Hepatocyte (in vitro differentiated cells): ENCODE measurements at regions not wholly inside any gene's neighbourhood (a gene's known extent, or its start where the extent isn't known, plus 50 kb on each side); places are given as distances from the start of the nearest gene placed in this dataset.
"Not testable (repeated sequence)": the region's sequence is repeated elsewhere in the genome, so short reads cannot be mapped to it uniquely, and the experiment has no call there.

Source experiments
- DNase-seq: peaks from one replicate; pipeline ENCODE4 v3.0.0-alpha.2; 2016; ENCODE audit warnings: low spot score
- H2AFZ ChIP-seq: fragments of 200-600 bp; sonication (generic); 2 replicates; pipeline ENCODE4 v1.6.0; 2016; ENCODE audit warnings: antibody characterized with exemption, mild to moderate bottlenecking
- H3K27ac ChIP-seq: fragments of 200-600 bp; sonication (generic); 2 replicates; pipeline ENCODE4 v1.5.1; 2016; ENCODE audit warnings: mild to moderate bottlenecking
- H3K27me3 ChIP-seq: fragments of 200-600 bp; sonication (generic); 2 replicates; pipeline ENCODE4 v1.6.1; 2016
- H3K36me3 ChIP-seq: fragments of 200-600 bp; sonication (generic); replicated peaks from 2 replicates; pipeline ENCODE4 v1.5.1; 2016; ENCODE audit warnings: low read depth; ENCODE audit not compliant: insufficient read depth
- H3K4me1 ChIP-seq: fragments of 200-600 bp; sonication (generic); 2 replicates; pipeline ENCODE4 v1.5.1; 2016; ENCODE audit warnings: mild to moderate bottlenecking, moderate library complexity; ENCODE audit not compliant: insufficient read depth
- H3K4me2 ChIP-seq: fragments of 200-600 bp; sonication (generic); 2 replicates; pipeline ENCODE4 v1.6.0; 2016
- H3K4me3 ChIP-seq: fragments of 200-600 bp; sonication (generic); 2 replicates; pipeline ENCODE4 v1.5.1; 2016; ENCODE audit warnings: mild to moderate bottlenecking
- H3K79me2 ChIP-seq: fragments of 200-600 bp; sonication (generic); 2 replicates; pipeline ENCODE4 v1.6.0; 2017; ENCODE audit warnings: mild to moderate bottlenecking
- H3K9me2 ChIP-seq: fragments of 200-600 bp; sonication (generic); replicated peaks from 2 replicates; pipeline ENCODE4 v1.6.0; 2017; ENCODE audit warnings: mild to moderate bottlenecking; ENCODE audit not compliant: insufficient read depth
- H3K9me3 ChIP-seq: fragments of 200-600 bp; sonication (generic); 2 replicates; pipeline ENCODE4 v1.5.1; 2016; ENCODE audit warnings: low read depth, mild to moderate bottlenecking
- H4K20me1 ChIP-seq: fragments of 200-600 bp; sonication (generic); 2 replicates; pipeline ENCODE4 v1.6.0; 2016; ENCODE audit warnings: mild to moderate bottlenecking; ENCODE audit not compliant: insufficient read depth, poor library complexity, severe bottlenecking
- EZH2 ChIP-seq: fragments of 200-600 bp; sonication (generic); IDR thresholded peaks from 2 replicates; pipeline ENCODE4 v1.6.1; 2016; ENCODE audit warnings: antibody characterized with exemption, mild to moderate bottlenecking, borderline replicate concordance
- EZH2phosphoT487 ChIP-seq: fragments of 200-600 bp; sonication (generic); IDR thresholded peaks from one replicate; pipeline ENCODE4 v1.6.1; 2018; ENCODE audit warnings: antibody characterized with exemption, mild to moderate bottlenecking, low read depth, moderate library complexity; ENCODE audit not compliant: unreplicated experiment, severe bottlenecking
- WGBS: methylation state at CpG from one replicate; pipeline ENCODE4 v1.1.6; 2016; ENCODE audit warnings: low lambda C conversion rate; ENCODE audit errors: missing lambda C conversion rate; 5-methylcytosine and 5-hydroxymethylcytosine counted together
- TF ChIP-seq, protein P1 (sequence below): fragments of 200-600 bp; sonication (generic); IDR thresholded peaks from 2 replicates; pipeline ENCODE4 v1.5.1; 2016; ENCODE audit warnings: antibody characterized with exemption, mild to moderate bottlenecking; ENCODE audit not compliant: poor library complexity

GRCh38 chr9:34771007-34771406 lies 61.1 kb upstream of the CCL21 start:
- Histone ChIP-seq H3K4me2 (no peak overlapping the region), H3K4me3 (no peak overlapping the region), H3K27ac (no peak overlapping the region), H3K9me2 (no peaks in the 10 kb centered on the region), H4K20me1 (no peaks in the 10 kb centered on the region), H3K36me3 (no peaks in the 10 kb centered on the region), H3K9me3 (no peaks in the 10 kb centered on the region), H3K27me3 (no peaks in the 10 kb centered on the region), H3K79me2 (no peaks in the 10 kb centered on the region), H2AFZ (no peak overlapping the region), H3K4me1 (no peaks in the 10 kb centered on the region)
- no peak for TF ChIP-seq EZH2phosphoT487
- TF ChIP-seq EZH2 = no peak
- TF ChIP-seq, protein P1, sequence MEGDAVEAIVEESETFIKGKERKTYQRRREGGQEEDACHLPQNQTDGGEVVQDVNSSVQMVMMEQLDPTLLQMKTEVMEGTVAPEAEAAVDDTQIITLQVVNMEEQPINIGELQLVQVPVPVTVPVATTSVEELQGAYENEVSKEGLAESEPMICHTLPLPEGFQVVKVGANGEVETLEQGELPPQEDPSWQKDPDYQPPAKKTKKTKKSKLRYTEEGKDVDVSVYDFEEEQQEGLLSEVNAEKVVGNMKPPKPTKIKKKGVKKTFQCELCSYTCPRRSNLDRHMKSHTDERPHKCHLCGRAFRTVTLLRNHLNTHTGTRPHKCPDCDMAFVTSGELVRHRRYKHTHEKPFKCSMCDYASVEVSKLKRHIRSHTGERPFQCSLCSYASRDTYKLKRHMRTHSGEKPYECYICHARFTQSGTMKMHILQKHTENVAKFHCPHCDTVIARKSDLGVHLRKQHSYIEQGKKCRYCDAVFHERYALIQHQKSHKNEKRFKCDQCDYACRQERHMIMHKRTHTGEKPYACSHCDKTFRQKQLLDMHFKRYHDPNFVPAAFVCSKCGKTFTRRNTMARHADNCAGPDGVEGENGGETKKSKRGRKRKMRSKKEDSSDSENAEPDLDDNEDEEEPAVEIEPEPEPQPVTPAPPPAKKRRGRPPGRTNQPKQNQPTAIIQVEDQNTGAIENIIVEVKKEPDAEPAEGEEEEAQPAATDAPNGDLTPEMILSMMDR = no peak
- no peak for DNase-seq
- WGBS = 83% methylated on average over 4 of the region's 4 CpGs

GRCh38 chr9:34767087-34767486 lies 57.2 kb upstream of the CCL21 start:
- 63% methylated on average over 9 of the region's 9 CpGs for WGBS
- H3K4me2 ChIP-seq, H3K4me3 ChIP-seq: not testable (repeated sequence)

DNA sequence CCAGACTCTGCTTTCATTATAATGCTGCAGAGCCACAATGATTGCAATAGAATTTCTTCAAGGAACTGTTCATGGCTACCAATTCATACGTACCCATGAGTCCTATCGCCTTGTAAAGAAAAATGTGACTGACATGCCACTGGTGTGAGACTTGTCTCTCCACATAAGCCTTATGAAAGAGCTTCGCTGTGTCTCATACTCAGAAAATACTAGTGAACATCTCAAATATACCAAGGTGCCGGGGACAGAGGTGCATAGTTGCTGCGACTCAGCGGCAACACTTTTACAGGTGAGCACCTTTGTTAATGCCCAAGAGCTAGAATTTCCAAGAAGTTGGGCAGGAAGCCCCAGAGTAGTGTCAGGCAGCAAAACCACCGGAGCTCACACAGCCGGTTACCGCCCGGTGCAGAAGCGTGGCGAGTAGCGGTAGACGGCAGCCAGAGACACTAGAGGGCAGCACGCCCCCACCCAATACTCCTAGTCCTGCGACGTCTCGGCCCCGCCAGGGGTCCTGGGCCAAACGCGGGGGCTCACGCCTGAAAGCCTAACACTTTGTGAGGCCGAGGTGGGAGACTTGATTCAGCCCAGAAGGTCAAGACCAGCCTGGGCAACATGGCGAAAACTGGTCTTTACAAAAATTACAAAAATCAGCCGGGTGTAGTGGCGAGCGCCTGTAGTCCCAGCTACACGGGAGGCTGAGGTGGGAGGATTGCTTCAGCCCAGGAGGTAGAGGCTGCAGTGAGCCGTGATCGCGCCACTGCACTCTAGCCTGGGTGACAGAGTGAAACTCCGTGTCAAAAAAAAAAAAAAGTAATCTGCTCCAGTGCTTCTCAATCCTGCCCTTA lies 50.5 kb upstream of the CCL21 start:
- TF ChIP-seq, protein P1 = peak; percentile 74
- H3K79me2 ChIP-seq, H3K27ac ChIP-seq, H2AFZ ChIP-seq, H3K4me1 ChIP-seq, H4K20me1 ChIP-seq, H3K9me3 ChIP-seq, H3K4me3 ChIP-seq, H3K36me3 ChIP-seq, H3K9me2 ChIP-seq, H3K27me3 ChIP-seq: not testable (repeated sequence)
- WGBS = 36% methylated on average over 31 of the region's 32 CpGs
- H3K4me2 ChIP-seq = peak overlapping the region; percentile 61
- peak; percentile 72 for DNase-seq

More at GRCh38 chr9:34767087-34767486, 57.2 kb upstream of the CCL21 start:
- not testable (repeated sequence) for H3K4me1 ChIP-seq, H3K36me3 ChIP-seq, H3K27me3 ChIP-seq, DNase-seq, H4K20me1 ChIP-seq, H3K79me2 ChIP-seq, H3K27ac ChIP-seq, H3K9me2 ChIP-seq, H3K9me3 ChIP-seq, H2AFZ ChIP-seq
